Naive thymus-derived CD4-positive, alpha-beta T cell (primary cell): ENCODE measurements at regions not wholly inside any gene's neighbourhood (a gene's known extent, or its start where the extent isn't known, plus 50 kb on each side); places are given as distances from the start of the nearest gene placed in this dataset.

Experiments used
- ATAC-seq: fragments of 150-1000 bp; cut with Tn5 transposase; 2 replicates; pipeline ENCODE4 v1.10.0; 2021; ENCODE audit warnings: mild to moderate bottlenecking, moderate library complexity
- CTCF ChIA-PET: fragments of 350-600 bp; sonication (Branson Sonifier 250); formaldehyde crosslinking; loops from one replicate; lab custom pipeline; 2021; ENCODE audit warnings: antibody characterized with exemption; lab: Charles Lee
- POLR2A ChIA-PET: fragments of 350-600 bp; sonication (Branson Sonifier 250); formaldehyde crosslinking; loops from one replicate; lab custom pipeline; 2021; ENCODE audit warnings: antibody characterized with exemption, inconsistent platforms; lab: Charles Lee
- DNase-seq, 9 donors: peaks; one replicate each; pipeline versions ENCODE4 v3.0.0 to v3.0.0-alpha.2; 2020 to 2022; ENCODE audit warnings: mixed read lengths in 1 of 9
- H3K27ac ChIP-seq: one replicate; pipeline ENCODE4 v1.7.0; 2013; ENCODE audit warnings: mild to moderate bottlenecking, low read depth, low read length, moderate library complexity
- H3K27me3 ChIP-seq, 2 donors: one replicate each; pipeline ENCODE4 v1.7.0; 2013; ENCODE audit warnings: low read length in 2 of 2, mild to moderate bottlenecking in 2 of 2, moderate library complexity in 2 of 2; ENCODE audit not compliant: control insufficient read depth in 2 of 2, insufficient read depth in 2 of 2
- H3K36me3 ChIP-seq, 3 experiments: 1 replicate in 2 of 3; 2 replicates in 1 of 3; pipeline ENCODE4 v1.7.0; 2013; ENCODE audit warnings: low read length in 3 of 3, mild to moderate bottlenecking in 3 of 3, moderate library complexity in 1 of 3; ENCODE audit not compliant: insufficient read depth in 3 of 3, control insufficient read depth in 2 of 3
- H3K4me1 ChIP-seq, 2 donors: one replicate each; pipeline ENCODE4 v1.7.0; 2013; ENCODE audit warnings: low read length in 2 of 2, mild to moderate bottlenecking in 2 of 2, moderate library complexity in 1 of 2; ENCODE audit not compliant: control insufficient read depth in 2 of 2, insufficient read depth in 2 of 2
- H3K4me3 ChIP-seq: 2 replicates; pipeline ENCODE4 v1.7.0; 2013; ENCODE audit warnings: mild to moderate bottlenecking, low read length
- H3K9me3 ChIP-seq, 3 experiments: 1 replicate in 2 of 3; 2 replicates in 1 of 3; pipeline ENCODE4 v1.7.0; 2013; ENCODE audit warnings: low read length in 3 of 3; ENCODE audit not compliant: control insufficient read depth in 2 of 3
- H3K27ac Mint-ChIP-seq, 9 donors: one replicate each; pipeline ENCODE4 v1.8.0; 2020 to 2022; ENCODE audit warnings: mixed read lengths in 9 of 9, mild to moderate bottlenecking in 8 of 9, moderate library complexity in 5 of 9, inconsistent platforms in 2 of 9
- H3K27me3 Mint-ChIP-seq, 5 donors: one replicate each; pipeline ENCODE4 v1.8.0; 2021 to 2022; ENCODE audit warnings: mixed read lengths in 5 of 5, mild to moderate bottlenecking in 1 of 5
- H3K36me3 Mint-ChIP-seq, 5 donors: one replicate each; pipeline ENCODE4 v1.8.0; 2020 to 2022; ENCODE audit warnings: mixed read lengths in 5 of 5, mild to moderate bottlenecking in 3 of 5, inconsistent platforms in 1 of 5
- H3K4me1 Mint-ChIP-seq, 7 donors: one replicate each; pipeline ENCODE4 v1.8.0; 2020 to 2022; ENCODE audit warnings: mixed read lengths in 7 of 7, mild to moderate bottlenecking in 3 of 7, inconsistent platforms in 1 of 7
- H3K4me3 Mint-ChIP-seq, 10 donors: one replicate each; pipeline ENCODE4 v1.8.0; 2020 to 2022; ENCODE audit warnings: mild to moderate bottlenecking in 10 of 10, mixed read lengths in 10 of 10, moderate library complexity in 6 of 10, inconsistent platforms in 2 of 10
- H3K9me3 Mint-ChIP-seq, 11 donors: one replicate each; pipeline ENCODE4 v1.8.0; 2020 to 2022; ENCODE audit warnings: mixed read lengths in 11 of 11, mild to moderate bottlenecking in 4 of 11, inconsistent platforms in 1 of 11, moderate library complexity in 1 of 11
- intact Hi-C, 2 donors: fragments of 100-400 bp; cut with micrococcal nuclease; formaldehyde crosslinking; loops; one replicate each; pipeline ENCODE4 v1.15.1; 2023

DNA sequence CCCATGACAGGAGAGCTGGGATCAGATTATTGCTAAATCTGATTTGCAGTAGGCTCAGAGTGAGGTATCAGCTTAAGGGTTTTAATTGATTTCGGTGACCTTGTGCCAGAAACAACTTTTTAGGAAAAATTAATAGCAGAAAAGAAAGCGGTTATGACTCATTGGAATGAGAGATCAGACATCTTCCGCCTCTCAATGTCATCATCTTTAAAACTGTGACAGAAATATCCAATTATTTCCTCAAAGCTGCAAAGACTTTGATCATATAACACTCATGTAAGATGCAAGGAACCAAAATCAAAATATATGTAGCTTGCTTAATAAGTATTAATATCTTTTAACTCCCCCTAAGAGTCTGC lies 190.1 kb upstream of the FOXF1 start:
- Histone ChIP-seq H3K36me3 (no peaks in the 10 kb centered on the region), H3K9me3 (no peaks in the 10 kb centered on the region), H3K4me3 (no peak overlapping the region), H3K27me3 (no peaks in the 10 kb centered on the region), H3K4me1 (no peaks in the 10 kb centered on the region), H3K27ac (no peak overlapping the region)
- Mint-ChIP-seq H3K27me3 (peaks cover 0 to 34% (median 5%) of the 10 kb centered on the region in 5 donors), H3K9me3 (peaks cover 0 to 6% (median 0%) of the 10 kb centered on the region in 11 donors), H3K4me3 (no peak overlapping the region), H3K4me1 (no peaks in the 10 kb centered on the region), H3K36me3 (no peaks in the 10 kb centered on the region), H3K27ac (no peak overlapping the region)
- intact Hi-C loops: no loop called here
- DNase-seq: no peak
- ATAC-seq: no peak
- CTCF ChIA-PET: no interaction called here
- POLR2A ChIA-PET: no interaction called here

DNA sequence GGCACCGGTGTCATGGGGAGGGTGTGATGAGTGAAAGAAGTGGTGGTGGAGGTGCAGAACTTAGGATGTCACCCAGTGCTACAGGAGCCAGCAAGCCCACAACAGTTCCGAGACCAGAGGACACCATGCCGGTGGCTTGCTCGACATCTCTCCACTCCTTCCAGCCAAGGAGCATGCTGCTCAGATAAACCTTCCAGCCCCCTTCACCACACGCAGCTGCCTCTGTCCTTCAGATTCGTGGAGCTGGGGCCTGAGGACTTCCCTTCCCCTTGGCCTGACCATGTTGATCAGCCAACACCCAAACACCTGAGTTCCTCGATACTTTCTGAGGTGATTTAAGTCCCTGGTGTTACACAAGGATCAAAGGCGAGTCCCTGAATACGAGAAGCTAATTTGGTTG lies 188.8 kb upstream of the FOXF1 start:
- Histone ChIP-seq H3K27me3 (no peaks in the 10 kb centered on the region), H3K36me3 (no peaks in the 10 kb centered on the region), H3K4me3 (no peak overlapping the region), H3K4me1 (no peaks in the 10 kb centered on the region), H3K27ac (no peak overlapping the region), H3K9me3 (no peaks in the 10 kb centered on the region)
- DNase-seq (peak in 1 of 9 donors; percentile 22), ATAC-seq (no peak)
- ChIA-PET CTCF (no interaction called here), POLR2A (no interaction called here)
- intact Hi-C loops: no loop called here
- H3K4me3 Mint-ChIP-seq: no peak overlapping the region
- H3K27me3 Mint-ChIP-seq: peaks cover 0 to 31% (median 5%) of the 10 kb centered on the region in 5 donors
- H3K9me3 Mint-ChIP-seq: peaks cover 0 to 8% (median 0%) of the 10 kb centered on the region in 11 donors
- no peaks in the 10 kb centered on the region for H3K36me3 Mint-ChIP-seq
- no peaks in the 10 kb centered on the region for H3K4me1 Mint-ChIP-seq
- no peak overlapping the region for H3K27ac Mint-ChIP-seq

DNA sequence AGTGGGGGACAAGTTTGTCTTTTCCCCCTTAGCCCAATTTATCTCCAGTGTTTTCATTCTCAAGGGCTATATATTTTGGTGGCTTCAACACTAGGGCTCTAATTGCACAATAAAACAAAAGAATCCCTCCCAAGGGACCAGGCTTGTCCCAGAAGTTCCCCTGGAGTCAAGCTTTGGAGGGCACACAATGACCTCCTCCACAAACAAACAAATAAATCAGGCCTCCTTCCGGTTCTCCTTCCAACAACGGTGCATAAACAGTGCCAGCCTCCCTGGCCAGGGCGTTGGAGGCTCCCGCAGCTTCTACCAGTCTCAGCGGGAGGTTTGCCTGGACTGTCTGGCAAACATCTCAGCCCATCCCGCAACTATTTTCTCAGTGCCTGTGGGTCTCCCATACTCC lies 188.0 kb upstream of the FOXF1 start:
- POLR2A ChIA-PET: no interaction called here
- H3K4me3 ChIP-seq: no peak overlapping the region
- no peak for ATAC-seq
- H3K9me3 Mint-ChIP-seq: peaks cover 0 to 8% (median 0%) of the 10 kb centered on the region in 11 donors
- no peaks in the 10 kb centered on the region for H3K4me1 Mint-ChIP-seq
- H3K36me3 Mint-ChIP-seq: no peaks in the 10 kb centered on the region
- intact Hi-C loops: no loop called here
- no peak overlapping the region for H3K27ac Mint-ChIP-seq
- H3K27me3 ChIP-seq: no peaks in the 10 kb centered on the region
- no peak overlapping the region for H3K27ac ChIP-seq
- CTCF ChIA-PET: no interaction called here
- no peaks in the 10 kb centered on the region for H3K4me1 ChIP-seq
- no peaks in the 10 kb centered on the region for H3K9me3 ChIP-seq
- DNase-seq: no peak
- H3K4me3 Mint-ChIP-seq: no peak overlapping the region
- peaks cover 0 to 33% (median 5%) of the 10 kb centered on the region in 5 donors for H3K27me3 Mint-ChIP-seq
- no peaks in the 10 kb centered on the region for H3K36me3 ChIP-seq

DNA sequence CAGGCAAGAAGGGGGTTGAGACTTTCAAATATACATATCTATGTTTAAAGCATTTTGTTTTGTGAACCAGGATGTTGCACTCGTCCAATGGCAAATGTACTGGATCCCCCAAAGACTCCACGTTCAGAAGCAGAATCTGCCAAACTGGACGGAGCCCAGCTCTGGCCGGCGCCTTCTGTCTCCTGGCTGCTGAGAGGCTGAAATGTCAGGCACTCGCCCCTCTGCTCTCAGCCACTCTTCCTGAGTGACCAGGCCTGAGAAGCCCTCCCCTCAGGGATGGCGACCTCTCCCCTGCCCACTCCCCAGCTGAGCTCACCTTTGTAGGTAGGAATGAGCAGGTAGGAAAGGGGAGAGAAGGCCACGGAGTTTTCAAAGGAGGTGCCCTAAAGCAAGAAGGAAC lies 187.5 kb upstream of the FOXF1 start:
- ChIA-PET POLR2A (no interaction called here), CTCF (no interaction called here)
- Mint-ChIP-seq H3K9me3 (peaks cover 0 to 8% (median 0%) of the 10 kb centered on the region in 11 donors), H3K27ac (no peak overlapping the region), H3K27me3 (peaks cover 0 to 38% (median 5%) of the 10 kb centered on the region in 5 donors), H3K36me3 (no peaks in the 10 kb centered on the region), H3K4me3 (no peak overlapping the region), H3K4me1 (no peaks in the 10 kb centered on the region)
- DNase-seq (no peak), ATAC-seq (no peak)
- Histone ChIP-seq H3K27me3 (no peaks in the 10 kb centered on the region), H3K9me3 (no peaks in the 10 kb centered on the region), H3K27ac (no peak overlapping the region), H3K4me1 (no peaks in the 10 kb centered on the region), H3K36me3 (no peaks in the 10 kb centered on the region), H3K4me3 (no peak overlapping the region)
- intact Hi-C loops: no loop called here

DNA sequence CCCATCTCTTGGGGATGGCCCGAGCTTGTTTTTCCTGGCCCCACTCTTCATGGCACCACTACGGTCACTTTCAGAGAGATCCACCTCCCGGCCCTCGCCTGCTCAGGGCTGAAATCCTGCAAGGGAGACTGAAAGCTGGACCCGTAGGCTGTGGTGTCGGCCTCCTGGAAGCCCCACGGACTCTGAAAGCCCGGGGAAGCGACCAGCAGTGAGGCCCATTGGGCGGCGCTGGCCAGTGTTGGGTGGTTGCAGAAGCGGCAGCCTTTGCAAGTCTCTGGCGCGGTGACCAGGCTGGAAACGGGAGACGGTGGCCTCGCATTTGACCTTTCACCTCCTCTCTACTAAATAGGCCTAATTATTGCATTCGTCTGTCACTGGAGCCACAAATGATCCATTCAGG lies 186.0 kb upstream of the FOXF1 start:
- ChIA-PET CTCF (no interaction called here), POLR2A (no interaction called here)
- no peaks in the 10 kb centered on the region for H3K4me1 ChIP-seq
- H3K27me3 ChIP-seq: no peaks in the 10 kb centered on the region
- no peak overlapping the region for H3K27ac Mint-ChIP-seq
- peaks cover 0 to 42% (median 5%) of the 10 kb centered on the region in 5 donors for H3K27me3 Mint-ChIP-seq
- no peaks in the 10 kb centered on the region for H3K36me3 ChIP-seq
- ATAC-seq (no peak), DNase-seq (no peak)
- H3K4me3 ChIP-seq: no peak overlapping the region
- intact Hi-C loops: no loop called here
- no peak overlapping the region for H3K4me3 Mint-ChIP-seq
- H3K9me3 ChIP-seq: no peaks in the 10 kb centered on the region
- H3K4me1 Mint-ChIP-seq: no peaks in the 10 kb centered on the region
- H3K9me3 Mint-ChIP-seq: peaks cover 0 to 8% (median 0%) of the 10 kb centered on the region in 11 donors
- H3K36me3 Mint-ChIP-seq: no peaks in the 10 kb centered on the region
- H3K27ac ChIP-seq: no peak overlapping the region

DNA sequence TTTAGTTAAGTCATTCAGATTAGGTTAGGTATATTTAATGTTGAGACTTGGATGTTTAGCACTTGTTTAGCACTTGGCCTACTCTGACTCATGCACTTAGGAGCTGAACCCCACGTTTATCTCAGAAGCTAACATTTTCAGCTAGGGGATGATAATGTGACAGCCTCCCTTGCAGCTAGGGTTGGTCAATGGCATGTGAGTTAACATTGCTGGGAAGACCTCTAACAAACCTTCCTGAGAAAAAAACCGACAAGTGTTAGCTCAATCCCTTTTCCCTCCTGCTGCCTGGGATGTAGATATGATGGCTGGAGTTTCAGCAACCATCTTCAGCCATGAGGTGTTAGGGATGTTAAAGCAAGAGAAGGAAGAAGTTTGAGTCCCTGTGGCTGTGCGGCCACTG lies 185.0 kb upstream of the FOXF1 start:
- Mint-ChIP-seq H3K36me3 (no peaks in the 10 kb centered on the region), H3K27ac (no peak overlapping the region), H3K4me3 (no peak overlapping the region), H3K9me3 (peaks cover 0 to 8% (median 0%) of the 10 kb centered on the region in 11 donors), H3K4me1 (no peaks in the 10 kb centered on the region), H3K27me3 (peaks cover 0 to 49% (median 12%) of the 10 kb centered on the region in 5 donors)
- Histone ChIP-seq H3K27ac (no peak overlapping the region), H3K36me3 (no peaks in the 10 kb centered on the region), H3K4me3 (no peak overlapping the region), H3K27me3 (no peaks in the 10 kb centered on the region), H3K4me1 (no peaks in the 10 kb centered on the region), H3K9me3 (no peaks in the 10 kb centered on the region)
- intact Hi-C loops: no loop called here
- DNase-seq (no peak), ATAC-seq (no peak)
- CTCF ChIA-PET: no interaction called here
- POLR2A ChIA-PET: no interaction called here

DNA sequence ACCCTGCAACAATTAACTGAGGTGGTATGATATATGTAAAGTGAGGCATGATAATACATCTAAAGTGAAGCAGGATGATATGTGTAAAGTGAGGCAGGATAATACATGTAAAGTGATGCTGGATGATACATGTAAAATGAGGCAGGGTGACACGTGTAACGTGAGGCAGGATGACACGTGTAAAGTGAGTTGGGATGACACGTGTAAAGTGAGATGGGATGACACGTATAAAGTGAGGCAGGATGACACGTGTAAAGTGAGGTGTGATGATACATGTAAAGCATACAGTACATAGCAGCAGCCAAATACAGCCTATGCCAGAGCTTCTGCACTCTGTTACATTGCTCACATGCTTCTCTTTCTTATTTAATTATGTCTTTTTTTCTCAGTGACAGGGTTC lies 184.4 kb upstream of the FOXF1 start:
- Histone ChIP-seq H3K36me3 (no peaks in the 10 kb centered on the region), H3K9me3 (no peaks in the 10 kb centered on the region), H3K4me3 (no peak overlapping the region), H3K27me3 (no peaks in the 10 kb centered on the region), H3K4me1 (no peaks in the 10 kb centered on the region), H3K27ac (no peak overlapping the region)
- Mint-ChIP-seq H3K4me3 (no peak overlapping the region), H3K9me3 (peaks cover 0 to 8% (median 0%) of the 10 kb centered on the region in 11 donors), H3K36me3 (no peaks in the 10 kb centered on the region), H3K4me1 (no peaks in the 10 kb centered on the region), H3K27ac (no peak overlapping the region), H3K27me3 (peaks cover 0 to 53% (median 17%) of the 10 kb centered on the region in 5 donors)
- POLR2A ChIA-PET: no interaction called here
- DNase-seq: no peak
- CTCF ChIA-PET: no interaction called here
- no peak for ATAC-seq
- intact Hi-C loops: no loop called here
